Neuron (in vitro differentiated cells): ENCODE measurements at regions not wholly inside any gene's neighbourhood (a gene's known extent, or its start where the extent isn't known, plus 50 kb on each side); places are given as distances from the start of the nearest gene placed in this dataset.

Source experiments
- H2AFZ ChIP-seq: one replicate; pipeline ENCODE4 v1.6.1; 2013; ENCODE audit warnings: low read depth, mild to moderate bottlenecking, inconsistent platforms, low read length, moderate library complexity
- H3K27me3 ChIP-seq: one replicate; pipeline ENCODE4 v1.6.1; 2013; ENCODE audit warnings: low read length; ENCODE audit not compliant: insufficient read depth
- H3K36me3 ChIP-seq: one replicate; pipeline ENCODE4 v1.6.1; 2013; ENCODE audit warnings: low read length; ENCODE audit not compliant: insufficient read depth
- H3K4me1 ChIP-seq: one replicate; pipeline ENCODE4 v1.6.1; 2013; ENCODE audit warnings: low read length; ENCODE audit not compliant: insufficient read depth
- H3K4me3 ChIP-seq: 2 replicates; pipeline ENCODE4 v1.5.1; 2013; ENCODE audit warnings: mild to moderate bottlenecking, low read length, moderate library complexity
- H3K9me3 ChIP-seq: one replicate; pipeline ENCODE4 v1.6.1; 2013; ENCODE audit warnings: low read length

- Histone ChIP-seq H3K27me3 (no peaks in the 10 kb centered on the region), H3K4me3 (no peak overlapping the region), H3K9me3 (no peaks in the 10 kb centered on the region), H3K36me3 (no peaks in the 10 kb centered on the region), H3K4me1 (no peaks in the 10 kb centered on the region), H2AFZ (no peak overlapping the region)
Observed at GRCh38 chr21:22120616-22121266, 1122.5 kb downstream of the NCAM2 start.

DNA sequence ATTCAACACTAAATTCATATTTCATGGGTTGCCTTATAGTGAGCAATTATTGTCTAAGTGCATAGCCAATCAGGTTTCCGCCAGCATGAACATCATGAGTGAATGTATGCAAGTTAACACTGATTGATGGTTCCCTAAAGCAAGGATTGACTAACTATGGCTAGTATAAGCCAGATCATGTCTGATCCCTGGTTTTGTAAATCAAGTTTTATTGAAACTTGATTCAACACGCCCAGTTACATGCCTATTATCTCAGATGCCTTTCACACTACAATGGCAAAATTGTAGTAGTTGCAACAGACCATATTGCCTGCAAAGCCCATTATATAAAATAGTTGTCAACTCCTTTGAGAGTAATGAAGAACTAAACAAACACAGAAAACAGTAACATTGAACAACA lies 1127.4 kb downstream of the NCAM2 start:
- no peaks in the 10 kb centered on the region for H3K36me3 ChIP-seq
- H3K4me1 ChIP-seq: peaks cover 3% of the 10 kb centered on the region
- H3K4me3 ChIP-seq: no peak overlapping the region
- H3K9me3 ChIP-seq: no peaks in the 10 kb centered on the region
- H2AFZ ChIP-seq: no peak overlapping the region
- H3K27me3 ChIP-seq: no peaks in the 10 kb centered on the region

DNA sequence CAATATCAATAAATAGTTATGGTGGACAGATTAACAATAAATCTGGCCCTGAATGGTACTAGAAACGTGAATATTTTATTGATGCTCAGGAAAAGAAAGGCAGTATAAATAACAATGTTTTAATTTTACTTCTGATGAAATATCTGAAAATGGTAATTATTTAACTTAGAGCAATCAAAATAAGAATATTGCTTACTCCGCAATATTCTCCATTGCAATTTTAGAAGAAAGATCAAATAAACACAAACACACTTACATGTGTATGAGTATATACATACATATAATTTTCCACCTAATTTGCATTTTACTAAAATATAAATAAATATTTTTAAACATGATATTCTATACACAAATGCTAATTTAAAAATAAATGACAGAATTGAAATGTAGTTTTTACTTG lies 1130.5 kb downstream of the NCAM2 start:
- Histone ChIP-seq H3K4me1 (peaks cover 3% of the 10 kb centered on the region), H3K27me3 (no peaks in the 10 kb centered on the region), H3K4me3 (no peak overlapping the region), H3K36me3 (no peaks in the 10 kb centered on the region), H3K9me3 (no peaks in the 10 kb centered on the region), H2AFZ (no peak overlapping the region)

GRCh38 chr21:22132358-22133071 lies 1134.3 kb downstream of the NCAM2 start:
- Histone ChIP-seq H3K27me3 (no peaks in the 10 kb centered on the region), H3K4me3 (no peak overlapping the region), H3K9me3 (no peaks in the 10 kb centered on the region), H2AFZ (no peak overlapping the region), H3K36me3 (no peaks in the 10 kb centered on the region), H3K4me1 (no peaks in the 10 kb centered on the region)

DNA sequence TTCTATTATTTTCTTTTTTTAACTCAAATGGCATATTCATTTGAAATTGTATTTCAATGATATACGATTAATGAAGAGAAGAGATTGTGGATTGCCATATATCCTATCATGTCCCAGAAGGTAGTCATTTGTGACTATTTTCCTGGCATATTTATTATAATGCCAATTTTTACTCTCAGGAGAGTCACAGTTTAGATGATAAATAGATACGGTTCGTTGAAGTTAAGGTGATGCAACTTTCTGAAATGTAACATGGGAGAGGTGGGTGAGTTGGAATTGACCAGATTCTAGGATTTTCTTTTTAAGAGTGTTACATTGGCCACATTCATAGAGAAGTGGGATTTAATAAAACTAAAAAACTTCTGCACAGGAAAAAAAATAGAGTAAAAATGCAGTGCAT lies 1138.5 kb downstream of the NCAM2 start:
- Histone ChIP-seq H3K4me3 (no peak overlapping the region), H3K27me3 (no peaks in the 10 kb centered on the region), H3K36me3 (no peaks in the 10 kb centered on the region), H2AFZ (no peak overlapping the region), H3K9me3 (no peaks in the 10 kb centered on the region), H3K4me1 (no peaks in the 10 kb centered on the region)

GRCh38 chr21:22138297-22139016 lies 1140.2 kb downstream of the NCAM2 start:
- no peaks in the 10 kb centered on the region for H3K36me3 ChIP-seq
- H3K4me3 ChIP-seq: no peak overlapping the region
- no peaks in the 10 kb centered on the region for H3K27me3 ChIP-seq
- H2AFZ ChIP-seq: no peak overlapping the region
- H3K4me1 ChIP-seq: no peaks in the 10 kb centered on the region
- no peaks in the 10 kb centered on the region for H3K9me3 ChIP-seq

DNA sequence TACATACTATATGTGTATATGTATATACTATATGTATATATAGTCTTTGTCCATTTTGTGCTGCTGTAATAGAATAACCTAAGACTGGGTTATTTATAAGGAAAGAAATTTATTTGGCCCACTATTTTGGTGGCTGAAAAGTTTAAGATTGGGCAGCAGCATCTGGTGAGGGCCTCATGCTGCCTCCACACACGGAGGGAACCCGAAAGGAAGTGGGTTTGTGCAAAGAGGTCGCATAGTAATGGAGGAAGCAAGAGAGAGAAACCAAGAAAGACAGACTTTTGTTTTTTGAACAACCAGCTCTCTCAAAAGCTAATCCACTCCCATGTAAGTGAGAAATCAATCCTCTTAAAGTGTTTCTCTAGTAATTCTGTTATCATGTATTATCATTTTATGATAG lies 1147.3 kb downstream of the NCAM2 start:
- Histone ChIP-seq H3K27me3 (no peaks in the 10 kb centered on the region), H3K4me1 (no peaks in the 10 kb centered on the region), H3K4me3 (no peak overlapping the region), H3K9me3 (no peaks in the 10 kb centered on the region), H3K36me3 (no peaks in the 10 kb centered on the region), H2AFZ (no peak overlapping the region)

GRCh38 chr21:22154579-22155274 lies 1156.5 kb downstream of the NCAM2 start:
- Histone ChIP-seq H3K4me3 (no peak overlapping the region), H3K36me3 (no peaks in the 10 kb centered on the region), H3K9me3 (no peaks in the 10 kb centered on the region), H3K27me3 (no peaks in the 10 kb centered on the region), H3K4me1 (no peaks in the 10 kb centered on the region), H2AFZ (no peak overlapping the region)

- H3K4me3 ChIP-seq: no peak overlapping the region
- H3K27me3 ChIP-seq: no peaks in the 10 kb centered on the region
- H3K4me1 ChIP-seq: no peaks in the 10 kb centered on the region
- no peak overlapping the region for H2AFZ ChIP-seq
- no peaks in the 10 kb centered on the region for H3K9me3 ChIP-seq
- no peaks in the 10 kb centered on the region for H3K36me3 ChIP-seq
Observed at GRCh38 chr21:22164912-22165311, 1166.7 kb downstream of the NCAM2 start.

DNA sequence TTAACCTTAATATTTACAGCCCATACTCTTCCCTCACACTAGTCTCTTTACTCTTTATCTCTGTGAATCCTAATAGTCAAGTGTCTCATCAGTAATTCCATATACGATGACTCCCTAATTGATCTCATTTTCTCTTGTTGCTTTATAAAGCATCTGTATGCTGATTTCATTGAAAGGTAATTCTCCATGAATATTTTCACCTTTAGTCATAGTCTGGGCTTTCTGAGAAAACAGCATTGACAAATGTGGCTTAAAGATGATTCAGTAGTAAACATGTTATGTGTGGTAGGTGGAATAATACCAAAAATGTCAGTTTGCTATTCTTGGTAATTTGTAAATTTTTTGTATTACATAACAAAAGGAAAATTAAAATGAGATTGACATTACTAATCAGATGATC lies 1176.5 kb downstream of the NCAM2 start:
- no peak overlapping the region for H2AFZ ChIP-seq

DNA sequence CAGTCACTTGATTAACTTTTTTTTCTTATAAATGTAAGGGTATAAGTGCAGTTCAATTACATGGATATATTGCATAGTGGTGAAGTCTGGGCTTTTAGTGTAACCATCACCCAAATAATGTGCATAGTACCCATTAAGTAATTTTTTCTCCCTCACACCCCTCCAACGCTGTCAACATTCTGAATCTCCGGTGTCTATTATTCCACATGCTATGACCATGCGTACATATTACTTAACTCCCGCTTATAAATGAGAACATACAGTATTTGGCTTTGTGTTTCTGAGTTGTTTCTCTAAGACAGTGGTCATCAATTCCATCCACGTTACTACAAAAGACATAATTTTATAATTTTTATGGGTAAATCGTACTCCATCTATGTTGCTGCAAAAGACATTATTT lies 1191.1 kb downstream of the NCAM2 start:
- Histone ChIP-seq H3K4me3 (no peak overlapping the region), H2AFZ (no peak overlapping the region), H3K27me3 (no peaks in the 10 kb centered on the region), H3K4me1 (no peaks in the 10 kb centered on the region), H3K36me3 (no peaks in the 10 kb centered on the region), H3K9me3 (no peaks in the 10 kb centered on the region)

More for the DNA sequence above, 1176.5 kb downstream of the NCAM2 start:
- Histone ChIP-seq H3K4me3 (no peak overlapping the region), H3K9me3 (no peaks in the 10 kb centered on the region), H3K4me1 (no peaks in the 10 kb centered on the region), H3K27me3 (no peaks in the 10 kb centered on the region), H3K36me3 (no peaks in the 10 kb centered on the region)

GRCh38 chr21:22191581-22191980 lies 1193.4 kb downstream of the NCAM2 start:
- Histone ChIP-seq H3K9me3 (no peaks in the 10 kb centered on the region), H3K4me1 (no peaks in the 10 kb centered on the region), H2AFZ (no peak overlapping the region), H3K27me3 (no peaks in the 10 kb centered on the region), H3K36me3 (no peaks in the 10 kb centered on the region), H3K4me3 (no peak overlapping the region)

DNA sequence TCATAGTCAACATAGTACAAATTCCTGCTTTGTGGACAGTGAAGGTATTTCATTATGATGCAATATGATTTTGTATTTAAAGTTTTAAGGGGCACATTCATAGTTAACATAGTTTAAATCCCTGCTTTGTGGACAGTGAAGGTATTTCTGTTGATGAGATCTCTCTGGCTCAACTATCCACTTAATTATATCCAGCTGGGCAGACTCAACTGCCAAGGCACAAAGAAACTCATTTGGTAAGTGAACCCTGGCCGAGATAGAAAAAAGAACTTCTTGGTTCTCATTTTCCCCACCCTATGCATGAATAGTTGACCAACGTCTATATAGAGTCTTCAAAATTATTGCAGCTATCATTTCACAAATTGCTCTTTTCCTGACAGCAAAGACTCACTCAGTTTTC lies 1194.6 kb downstream of the NCAM2 start:
- no peaks in the 10 kb centered on the region for H3K36me3 ChIP-seq

More for the DNA sequence above, 1194.6 kb downstream of the NCAM2 start:
- Histone ChIP-seq H3K27me3 (no peaks in the 10 kb centered on the region), H3K4me1 (no peaks in the 10 kb centered on the region), H3K4me3 (no peak overlapping the region), H3K9me3 (no peaks in the 10 kb centered on the region), H2AFZ (no peak overlapping the region)
